HuH-7.5 (cell line): ENCODE measurements at regions not wholly inside any gene's neighbourhood (a gene's known extent, or its start where the extent isn't known, plus 50 kb on each side); places are given as distances from the start of the nearest gene placed in this dataset.

ENCODE experiments used
- DNase-seq: peaks from one replicate; pipeline ENCODE4 v3.0.0; 2011; ENCODE audit warnings: low spot score

GRCh38 chr20:60510356-60510755 lies 552.1 kb downstream of the CDH26 start:
- DNase-seq = no peak

GRCh38 chr20:60512443-60512842 lies 554.2 kb downstream of the CDH26 start:
- no peak for DNase-seq

- DNase-seq = no peak
Measured at GRCh38 chr20:60513141-60513540, 554.9 kb downstream of the CDH26 start.

- no peak for DNase-seq
Measured at GRCh38 chr20:60516442-60516841, 558.2 kb downstream of the CDH26 start.

- no peak for DNase-seq
Measured at GRCh38 chr20:60518022-60518421, 559.8 kb downstream of the CDH26 start.

- DNase-seq = no peak
Measured at GRCh38 chr20:60525397-60525796, 567.2 kb downstream of the CDH26 start.

GRCh38 chr20:60527656-60528055 lies 569.4 kb downstream of the CDH26 start:
- no peak for DNase-seq

GRCh38 chr20:60528141-60528540 lies 569.9 kb downstream of the CDH26 start:
- DNase-seq = no peak

- DNase-seq = no peak
Measured at GRCh38 chr20:60529149-60529548, 570.9 kb downstream of the CDH26 start.

GRCh38 chr20:60535211-60535610 lies 577.0 kb downstream of the CDH26 start:
- DNase-seq = no peak

GRCh38 chr20:60540591-60540990 lies 582.4 kb downstream of the CDH26 start:
- no peak for DNase-seq

GRCh38 chr20:60541991-60542390 lies 583.8 kb downstream of the CDH26 start:
- DNase-seq = no peak

- no peak for DNase-seq
Measured at GRCh38 chr20:60543598-60543997, 585.4 kb downstream of the CDH26 start.

GRCh38 chr20:60553095-60553494 lies 594.9 kb downstream of the CDH26 start:
- DNase-seq = no peak

GRCh38 chr20:60558486-60558885 lies 600.3 kb downstream of the CDH26 start:
- no peak for DNase-seq

- no peak for DNase-seq
Measured at GRCh38 chr20:60559462-60559861, 601.2 kb downstream of the CDH26 start.

GRCh38 chr20:60561052-60561451 lies 602.8 kb downstream of the CDH26 start:
- DNase-seq = no peak

GRCh38 chr20:60565083-60565482 lies 606.9 kb downstream of the CDH26 start:
- DNase-seq = no peak

GRCh38 chr20:60565551-60565950 lies 607.3 kb downstream of the CDH26 start:
- DNase-seq = no peak

GRCh38 chr20:60569116-60569515 lies 610.9 kb downstream of the CDH26 start:
- DNase-seq = no peak

- no peak for DNase-seq
Measured at GRCh38 chr20:60570481-60571277, 612.5 kb downstream of the CDH26 start.

- no peak for DNase-seq
Measured at GRCh38 chr20:60573003-60573680, 614.9 kb downstream of the CDH26 start.

GRCh38 chr20:60576236-60576635 lies 618.0 kb downstream of the CDH26 start:
- DNase-seq = no peak
